ENCODE measurements at regions not wholly inside any gene's neighbourhood (a gene's known extent, or its start where the extent isn't known, plus 50 kb on each side); places are given as distances from the start of the nearest gene placed in this dataset.

GRCh38 chr2:18245375-18245774 lies 315.1 kb downstream of the RDH14 start:
- H3K4me2 ChIP-seq (ENCODE audit: insufficient read depth, low read length): no peak overlapping the region
- no peaks in the 10 kb centered on the region for H3K4me1 ChIP-seq (ENCODE audit: control insufficient read depth, extremely low read depth, insufficient read depth, low read length)
- no peak overlapping the region for H3K27ac ChIP-seq (ENCODE audit: insufficient read depth, low read depth, low read length)
- ChIA-PET CTCF (interaction anchor here (1.2 to 1.6 kb wide), 3 partner anchors 10 to 133 kb away, joined by 4 to 7 read pairs (median 4); no protein-coding TSS in a partner anchor), POLR2A (no interaction called here)
- TF ChIP-seq GATA2 (IDR thresholded peaks at IDR 0.05; ENCODE audit: insufficient read depth, insufficient read length, low read depth, low read length): no peak
- no TSS peak for BruUV-seq (replicated peaks)
- H3K9me3 ChIP-seq (replicated peaks; ENCODE audit: control insufficient read depth, insufficient read depth, low read length): no peaks in the 10 kb centered on the region
- H2AFZ ChIP-seq (ENCODE audit: low read depth, low read length): no peak overlapping the region
- H3K9me1 ChIP-seq (replicated peaks; ENCODE audit: control insufficient read depth, extremely low read depth, insufficient read depth, low read length): no peaks in the 10 kb centered on the region
- no peaks in the 10 kb centered on the region for H3K79me2 ChIP-seq (ENCODE audit: control insufficient read depth, insufficient read depth, low read length)
- no peak overlapping the region for H3K4me3 ChIP-seq (replicated peaks in 1 of 3; ENCODE audit: insufficient read depth in 1 of 3, low read depth in 1 of 3, low read length in 3 of 3)
- FAIRE-seq (no peak), DNase-seq (ENCODE audit: low read depth, low spot score) (no peak)
- dilution Hi-C loops (cut with MboI; ENCODE audit: extremely low pct_ligation_motif_present, low sequenced_read_pairs) (no loop called here), intact Hi-C loops (cut with micrococcal nuclease) (no loop called here)
- H3K9ac ChIP-seq (replicated peaks; ENCODE audit: extremely low read depth, insufficient read depth, low read length): no peak overlapping the region
- no peaks in the 10 kb centered on the region for H3K36me3 ChIP-seq (ENCODE audit: control insufficient read depth in 2 of 2, extremely low read depth in 1 of 2, insufficient read depth in 2 of 2, low read length in 2 of 2)
- H4K20me1 ChIP-seq (replicated peaks; ENCODE audit: control insufficient read depth, extremely low read depth, insufficient read depth, low read length): no peaks in the 10 kb centered on the region
- H3K27me3 ChIP-seq (ENCODE audit: control insufficient read depth in 2 of 2, insufficient read depth in 2 of 2, low read length in 2 of 2): peaks cover 2 to 3% of the 10 kb centered on the region in 2 experiments

- FAIRE-seq: no peak
- no peaks in the 10 kb centered on the region for H3K79me2 ChIP-seq (ENCODE audit: control insufficient read depth, insufficient read depth, low read length)
- intact Hi-C loops (cut with micrococcal nuclease): no loop called here
- no peak overlapping the region for H3K27ac ChIP-seq (ENCODE audit: insufficient read depth, low read depth, low read length)
- no peak for TF ChIP-seq CTCF (IDR thresholded peaks at IDR 0.05; ENCODE audit: extremely low read depth in 1 of 2, insufficient read depth in 1 of 2, low read depth in 1 of 2, low read length in 2 of 2)
- TF ChIP-seq MAX (IDR thresholded peaks at IDR 0.05; ENCODE audit: insufficient read depth, insufficient read length): no peak
- no peak for TF ChIP-seq POLR2AphosphoS5 (IDR thresholded peaks at IDR 0.05; ENCODE audit: insufficient read depth, low read depth, low read length)
- TF ChIP-seq JUN (IDR thresholded peaks at IDR 0.05; ENCODE audit: borderline replicate concordance, insufficient read depth, insufficient read length, low read depth): no peak
- no peak for TF ChIP-seq FOS (IDR thresholded peaks at IDR 0.05; ENCODE audit: borderline replicate concordance, insufficient read depth, low read length)
- TF ChIP-seq GATA2 (IDR thresholded peaks at IDR 0.05; ENCODE audit: insufficient read depth, insufficient read length, low read depth, low read length): no peak
- no peak for TF ChIP-seq MYC (IDR thresholded peaks at IDR 0.05; ENCODE audit: low read depth, low read length)
- no peak for TF ChIP-seq EZH2 (IDR thresholded peaks at IDR 0.05; ENCODE audit: borderline replicate concordance, low read depth, low read length, severe bottlenecking)
- TF ChIP-seq POLR2A (IDR thresholded peaks at IDR 0.05; ENCODE audit: low read depth, low read length): no peak
- dilution Hi-C loops (cut with MboI; ENCODE audit: extremely low pct_ligation_motif_present, low sequenced_read_pairs): no loop called here
- CTCF ChIA-PET: interaction anchor here (1.2 to 1.6 kb wide), 3 partner anchors 11 to 134 kb away, joined by 4 to 7 read pairs (median 4); no protein-coding TSS in a partner anchor
- no TSS peak for BruUV-seq (replicated peaks)
- DNase-seq (ENCODE audit: low read depth, low spot score): no peak
- peaks cover 2 to 3% of the 10 kb centered on the region in 2 experiments for H3K27me3 ChIP-seq (ENCODE audit: control insufficient read depth in 2 of 2, insufficient read depth in 2 of 2, low read length in 2 of 2)
- H3K4me3 ChIP-seq (replicated peaks in 1 of 3; ENCODE audit: insufficient read depth in 1 of 3, low read depth in 1 of 3, low read length in 3 of 3): no peak overlapping the region
- no peaks in the 10 kb centered on the region for H3K36me3 ChIP-seq (ENCODE audit: control insufficient read depth in 2 of 2, extremely low read depth in 1 of 2, insufficient read depth in 2 of 2, low read length in 2 of 2)
- no peak overlapping the region for H2AFZ ChIP-seq (ENCODE audit: low read depth, low read length)
- no peak overlapping the region for H3K9ac ChIP-seq (replicated peaks; ENCODE audit: extremely low read depth, insufficient read depth, low read length)
- H3K4me1 ChIP-seq (ENCODE audit: control insufficient read depth, extremely low read depth, insufficient read depth, low read length): no peaks in the 10 kb centered on the region
- no peaks in the 10 kb centered on the region for H4K20me1 ChIP-seq (replicated peaks; ENCODE audit: control insufficient read depth, extremely low read depth, insufficient read depth, low read length)
- POLR2A ChIA-PET: no interaction called here
- H3K9me3 ChIP-seq (replicated peaks; ENCODE audit: control insufficient read depth, insufficient read depth, low read length): no peaks in the 10 kb centered on the region
- H3K4me2 ChIP-seq (ENCODE audit: insufficient read depth, low read length): no peak overlapping the region
- no peaks in the 10 kb centered on the region for H3K9me1 ChIP-seq (replicated peaks; ENCODE audit: control insufficient read depth, extremely low read depth, insufficient read depth, low read length)
These were observed 315.6 kb downstream of the RDH14 start for GRCh38 chr2:18244845-18245244.

Data from endothelial cell of umbilical vein (primary cell).